ENCODE measurements at regions not wholly inside any gene's neighbourhood (a gene's known extent, or its start where the extent isn't known, plus 50 kb on each side); places are given as distances from the start of the nearest gene placed in this dataset.

- no TSS peak for BruUV-seq (replicated peaks)
- Histone ChIP-seq H3K4me1 (ENCODE audit: control insufficient read depth, extremely low read depth, insufficient read depth, low read length) (no peaks in the 10 kb centered on the region), H3K36me3 (ENCODE audit: control insufficient read depth in 2 of 2, extremely low read depth in 1 of 2, insufficient read depth in 2 of 2, low read length in 2 of 2) (no peaks in the 10 kb centered on the region), H3K27ac (ENCODE audit: insufficient read depth, low read depth, low read length) (no peak overlapping the region), H3K9me1 (replicated peaks; ENCODE audit: control insufficient read depth, extremely low read depth, insufficient read depth, low read length) (no peaks in the 10 kb centered on the region), H3K9me3 (replicated peaks; ENCODE audit: control insufficient read depth, insufficient read depth, low read length) (no peaks in the 10 kb centered on the region), H3K9ac (replicated peaks; ENCODE audit: extremely low read depth, insufficient read depth, low read length) (no peak overlapping the region), H3K4me2 (ENCODE audit: insufficient read depth, low read length) (no peak overlapping the region), H3K4me3 (replicated peaks in 1 of 3; ENCODE audit: insufficient read depth in 1 of 3, low read depth in 1 of 3, low read length in 3 of 3) (no peak overlapping the region), H3K79me2 (ENCODE audit: control insufficient read depth, insufficient read depth, low read length) (no peaks in the 10 kb centered on the region), H2AFZ (ENCODE audit: low read depth, low read length) (no peak overlapping the region), H3K27me3 (ENCODE audit: control insufficient read depth in 2 of 2, insufficient read depth in 2 of 2, low read length in 2 of 2) (no peaks in the 10 kb centered on the region), H4K20me1 (replicated peaks; ENCODE audit: control insufficient read depth, extremely low read depth, insufficient read depth, low read length) (no peaks in the 10 kb centered on the region)
- intact Hi-C loops (cut with micrococcal nuclease), result no loop called here
- dilution Hi-C loops (cut with MboI; ENCODE audit: extremely low pct_ligation_motif_present, low sequenced_read_pairs), result no loop called here
- CTCF ChIA-PET, result no interaction called here
- POLR2A ChIA-PET, result no interaction called here
- no peak for TF ChIP-seq POLR2A (IDR thresholded peaks at IDR 0.05; ENCODE audit: low read depth, low read length)
- no peak for TF ChIP-seq EZH2 (IDR thresholded peaks at IDR 0.05; ENCODE audit: borderline replicate concordance, low read depth, low read length, severe bottlenecking)
- TF ChIP-seq CTCF (IDR thresholded peaks at IDR 0.05; ENCODE audit: extremely low read depth in 1 of 2, insufficient read depth in 1 of 2, low read depth in 1 of 2, low read length in 2 of 2), result no peak
- no peak for TF ChIP-seq MYC (IDR thresholded peaks at IDR 0.05; ENCODE audit: low read depth, low read length)
- no peak for TF ChIP-seq POLR2AphosphoS5 (IDR thresholded peaks at IDR 0.05; ENCODE audit: insufficient read depth, low read depth, low read length)
- no peak for TF ChIP-seq FOS (IDR thresholded peaks at IDR 0.05; ENCODE audit: borderline replicate concordance, insufficient read depth, low read length)
- TF ChIP-seq GATA2 (IDR thresholded peaks at IDR 0.05; ENCODE audit: insufficient read depth, insufficient read length, low read depth, low read length), result no peak
- no peak for TF ChIP-seq JUN (IDR thresholded peaks at IDR 0.05; ENCODE audit: borderline replicate concordance, insufficient read depth, insufficient read length, low read depth)
- TF ChIP-seq MAX (IDR thresholded peaks at IDR 0.05; ENCODE audit: insufficient read depth, insufficient read length), result no peak
- DNase-seq (ENCODE audit: low read depth, low spot score), result no peak
- no peak for FAIRE-seq
Measured at GRCh38 chr16:9340526-9341256, 249.2 kb downstream of the HAPSTR1 start.
